ENCODE measurements at regions not wholly inside any gene's neighbourhood (a gene's known extent, or its start where the extent isn't known, plus 50 kb on each side); places are given as distances from the start of the nearest gene placed in this dataset.

GRCh38 chr1:87648323-87649119 lies 319.8 kb downstream of the LMO4 start:
- no peaks in the 10 kb centered on the region for H3K36me3 ChIP-seq (ENCODE audit: control insufficient read depth in 2 of 2, insufficient read depth in 2 of 2, low read length in 1 of 2)
- in situ Hi-C loops (cut with MboI) (no loop called here), intact Hi-C loops (cut with micrococcal nuclease; ENCODE audit: unreplicated experiment) (no loop called here)
- DNase-seq (ENCODE audit: low read depth, low spot score), result no peak
- H3K27ac ChIP-seq (ENCODE audit: control insufficient read depth, insufficient read depth), result no peak overlapping the region
- ChIA-PET SMC1A (ENCODE audit: uncharacterized antibody, unreplicated experiment) (no interaction called here), RAD21 (ENCODE audit: unreplicated experiment) (no interaction called here), CTCF (no interaction called here), POLR2A (no interaction called here)
- H3K4me1 ChIP-seq (ENCODE audit: control insufficient read depth, insufficient read depth, low read length), result no peaks in the 10 kb centered on the region
- no peaks in the 10 kb centered on the region for H3K27me3 ChIP-seq (replicated peaks in 1 of 2; ENCODE audit: control insufficient read depth in 2 of 2, insufficient read depth in 2 of 2, low read length in 1 of 2)
- no peak overlapping the region for H3K4me2 ChIP-seq (ENCODE audit: control insufficient read depth, insufficient read depth)
- H3K4me3 ChIP-seq, result no peak overlapping the region
- no peak for FAIRE-seq
- TF ChIP-seq NBN (IDR thresholded peaks at IDR 0.05) (no peak), ZNF687 (IDR thresholded peaks at IDR 0.05) (no peak), YBX1 (IDR thresholded peaks at IDR 0.05) (no peak), CBX5 (IDR thresholded peaks at IDR 0.05; ENCODE audit: low read depth) (no peak)
- H3K9ac ChIP-seq (ENCODE audit: control insufficient read depth, insufficient read depth, low read length), result no peak overlapping the region
- no peak overlapping the region for H2AFZ ChIP-seq (ENCODE audit: control insufficient read depth, low read depth, low read length)
- no peaks in the 10 kb centered on the region for H3K9me3 ChIP-seq (replicated peaks; ENCODE audit: control insufficient read depth, insufficient read depth, low read length)
- 64% methylated on average over 4 of the region's 4 CpGs for WGBS (ENCODE audit: insufficient coverage, insufficient replicate concordance, low lambda C conversion rate, missing lambda C conversion rate)
- BruUV-seq (replicated peaks), result no TSS peak
- ATAC-seq, result no peak
- no peaks in the 10 kb centered on the region for H4K20me1 ChIP-seq (ENCODE audit: control insufficient read depth, insufficient read depth)
- no peaks in the 10 kb centered on the region for H3K79me2 ChIP-seq (ENCODE audit: control insufficient read depth, insufficient read depth, low read length)

Measured in GM12878 (cell line).